GM12864 (cell line): ENCODE measurements at regions not wholly inside any gene's neighbourhood (a gene's known extent, or its start where the extent isn't known, plus 50 kb on each side); places are given as distances from the start of the nearest gene placed in this dataset.
"Not testable (repeated sequence)": the region's sequence is repeated elsewhere in the genome, so short reads cannot be mapped to it uniquely, and the experiment has no call there.

Experiments used
- DNase-seq: peaks from one replicate; pipeline ENCODE4 v3.0.0-alpha.2; 2011; ENCODE audit warnings: low read depth
- H3K4me3 ChIP-seq: 2 replicates; pipeline ENCODE4 v1.5.1; 2011; ENCODE audit warnings: mild to moderate bottlenecking, low read depth, low read length, control low read depth
- CTCF ChIP-seq: IDR thresholded peaks from 2 replicates; pipeline ENCODE4 v1.5.1; 2011; ENCODE audit warnings: low read depth, mild to moderate bottlenecking, moderate library complexity, low read length, control low read depth, inconsistent platforms; ENCODE audit errors: missing control alignments

GRCh38 chr10:21423850-21424249, 101.6 kb downstream of the SKIDA1 start:
- TF ChIP-seq CTCF: no peak
- no peak for DNase-seq
- H3K4me3 ChIP-seq: no peak overlapping the region

- no peak overlapping the region for H3K4me3 ChIP-seq
- TF ChIP-seq CTCF: no peak
- DNase-seq: no peak
These were observed 102.1 kb downstream of the SKIDA1 start for GRCh38 chr10:21423338-21423737.

- TF ChIP-seq CTCF: no peak
- DNase-seq: no peak
- no peak overlapping the region for H3K4me3 ChIP-seq
These were observed 103.7 kb downstream of the SKIDA1 start for GRCh38 chr10:21421794-21422193.

- DNase-seq: no peak
- no peak overlapping the region for H3K4me3 ChIP-seq
- no peak for TF ChIP-seq CTCF
These were observed 104.5 kb downstream of the SKIDA1 start for GRCh38 chr10:21421016-21421415.

GRCh38 chr10:21418981-21419576, 106.4 kb downstream of the SKIDA1 start:
- not testable (repeated sequence) for DNase-seq, H3K4me3 ChIP-seq

GRCh38 chr10:21417172-21417712, 108.2 kb downstream of the SKIDA1 start:
- DNase-seq: no peak
- H3K4me3 ChIP-seq: no peak overlapping the region
- no peak for TF ChIP-seq CTCF

GRCh38 chr10:21413680-21414079, 111.8 kb downstream of the SKIDA1 start:
- no peak for TF ChIP-seq CTCF
- no peak for DNase-seq
- no peak overlapping the region for H3K4me3 ChIP-seq
